ENCODE measurements at regions not wholly inside any gene's neighbourhood (a gene's known extent, or its start where the extent isn't known, plus 50 kb on each side); places are given as distances from the start of the nearest gene placed in this dataset.

DNA sequence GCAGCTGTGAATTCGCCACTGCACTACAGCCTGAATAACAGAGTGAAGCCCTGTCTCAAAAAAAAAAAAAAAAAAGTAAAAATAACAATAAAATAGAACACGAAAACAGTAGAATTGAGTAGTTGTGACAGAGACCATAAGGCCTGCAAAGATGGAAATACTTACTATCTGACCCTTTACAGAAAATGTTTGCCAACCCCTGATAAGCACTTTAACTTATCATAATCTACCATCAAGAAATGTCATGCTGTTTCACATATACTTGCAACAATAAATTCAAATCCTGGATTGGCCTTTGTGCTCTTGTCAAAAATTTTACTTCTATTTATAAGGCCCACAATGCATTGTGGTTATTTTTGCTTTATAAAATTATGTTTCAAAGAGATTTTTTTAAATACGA lies 75.5 kb downstream of the ING2 start:
- TF ChIP-seq, protein P1, sequence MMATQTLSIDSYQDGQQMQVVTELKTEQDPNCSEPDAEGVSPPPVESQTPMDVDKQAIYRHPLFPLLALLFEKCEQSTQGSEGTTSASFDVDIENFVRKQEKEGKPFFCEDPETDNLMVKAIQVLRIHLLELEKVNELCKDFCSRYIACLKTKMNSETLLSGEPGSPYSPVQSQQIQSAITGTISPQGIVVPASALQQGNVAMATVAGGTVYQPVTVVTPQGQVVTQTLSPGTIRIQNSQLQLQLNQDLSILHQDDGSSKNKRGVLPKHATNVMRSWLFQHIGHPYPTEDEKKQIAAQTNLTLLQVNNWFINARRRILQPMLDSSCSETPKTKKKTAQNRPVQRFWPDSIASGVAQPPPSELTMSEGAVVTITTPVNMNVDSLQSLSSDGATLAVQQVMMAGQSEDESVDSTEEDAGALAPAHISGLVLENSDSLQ (IDR thresholded peaks at IDR 0.05), result no peak
- no peak for TF ChIP-seq FOXK2 (IDR thresholded peaks at IDR 0.05)
- TF ChIP-seq FOXM1 (IDR thresholded peaks at IDR 0.05; ENCODE audit: borderline replicate concordance), result no peak
- no peak for TF ChIP-seq TARDBP (IDR thresholded peaks at IDR 0.05)
- TF ChIP-seq LEF1 (IDR thresholded peaks at IDR 0.05; ENCODE audit: borderline replicate concordance), result no peak
- TF ChIP-seq L3MBTL2 (conservative IDR thresholded peaks at IDR 0.05), result no peak
- TF ChIP-seq NFRKB (IDR thresholded peaks at IDR 0.05), result no peak
